ENCODE measurements at regions not wholly inside any gene's neighbourhood (a gene's known extent, or its start where the extent isn't known, plus 50 kb on each side); places are given as distances from the start of the nearest gene placed in this dataset.

GRCh38 chr17:63349478-63350000 is 96.6 kb downstream of the CYB561 start:
- no peak for DNase-seq

- DNase-seq = no peak
Observed at GRCh38 chr17:63350364-63350763, 95.7 kb downstream of the CYB561 start.

- no peak for DNase-seq
Observed at GRCh38 chr17:63354256-63354655, 91.8 kb downstream of the CYB561 start.

GRCh38 chr17:63356337-63356757 is 89.8 kb downstream of the CYB561 start:
- DNase-seq = no peak

GRCh38 chr17:63358111-63358839 is 87.8 kb downstream of the CYB561 start:
- DNase-seq = no peak

- no peak for DNase-seq
Observed at GRCh38 chr17:63358956-63359355, 87.2 kb downstream of the CYB561 start.

DNA sequence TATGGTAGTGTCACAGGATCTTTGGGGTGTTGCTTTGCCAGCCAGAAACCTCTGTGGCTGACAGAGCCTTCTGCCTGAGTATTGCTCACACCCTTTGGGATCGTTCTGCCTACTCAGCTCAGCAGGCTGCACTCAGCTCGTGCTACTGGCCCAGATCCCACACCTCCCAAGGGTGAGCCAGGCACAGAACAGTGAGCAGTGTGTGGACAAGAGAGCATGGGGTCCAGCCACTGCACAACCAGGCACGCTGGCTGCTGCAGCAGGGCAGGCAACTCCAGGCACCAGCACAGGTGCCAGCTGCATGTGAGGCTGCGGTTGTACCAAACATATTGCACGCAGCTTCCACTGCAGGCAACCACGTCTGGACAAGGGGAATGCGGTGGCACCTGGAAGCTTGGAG is 84.9 kb downstream of the CYB561 start:
- DNase-seq = no peak

DNA sequence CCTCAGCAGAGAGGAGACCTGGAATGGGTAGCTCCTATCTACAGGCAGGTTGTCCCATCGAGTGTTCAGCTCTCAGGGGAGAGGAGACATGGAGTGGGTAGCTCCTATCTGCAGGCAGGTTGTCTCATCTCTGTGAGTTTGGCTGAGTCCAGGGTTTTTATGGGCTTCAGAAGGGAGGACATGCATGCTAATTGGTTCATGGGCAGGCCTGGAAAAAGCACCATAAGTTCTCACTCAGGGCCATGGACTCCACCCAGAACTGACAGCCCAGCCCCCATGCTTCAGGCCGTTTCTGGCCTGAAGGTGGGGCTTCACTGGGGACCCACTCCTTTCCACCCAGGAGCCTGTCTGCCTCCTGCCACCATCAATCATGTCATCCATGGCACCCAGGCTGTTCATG is 84.0 kb downstream of the CYB561 start:
- DNase-seq = no peak

DNA sequence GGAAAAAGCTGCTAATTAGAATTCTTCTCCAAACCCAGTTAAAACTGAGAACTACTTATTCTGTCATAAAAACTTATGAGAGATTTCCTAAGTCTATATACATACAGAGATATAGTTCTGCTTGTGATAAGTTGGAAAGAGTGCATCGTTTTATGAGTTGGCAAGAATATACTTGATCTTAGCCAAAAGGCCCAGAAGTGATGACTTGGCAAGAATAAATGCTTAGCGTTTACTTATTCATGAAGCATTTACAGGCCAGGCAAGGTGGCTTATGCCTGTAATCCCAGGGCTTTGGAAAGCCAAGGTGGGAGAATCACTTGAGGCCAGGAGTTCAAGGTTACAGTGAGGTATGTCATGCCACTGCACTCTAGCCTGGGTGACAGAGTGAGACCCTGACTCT is 81.7 kb downstream of the CYB561 start:
- DNase-seq = no peak

- no peak for DNase-seq
Observed at GRCh38 chr17:63364944-63365343, 81.2 kb downstream of the CYB561 start.

GRCh38 chr17:63365366-63366240 is 80.5 kb downstream of the CYB561 start:
- no peak for DNase-seq

- DNase-seq = no peak
Observed at GRCh38 chr17:63366241-63366566, 79.9 kb downstream of the CYB561 start.

GRCh38 chr17:63369233-63369632 is 76.9 kb downstream of the CYB561 start:
- no peak for DNase-seq

GRCh38 chr17:63370696-63371095 is 75.4 kb downstream of the CYB561 start:
- no peak for DNase-seq

DNA sequence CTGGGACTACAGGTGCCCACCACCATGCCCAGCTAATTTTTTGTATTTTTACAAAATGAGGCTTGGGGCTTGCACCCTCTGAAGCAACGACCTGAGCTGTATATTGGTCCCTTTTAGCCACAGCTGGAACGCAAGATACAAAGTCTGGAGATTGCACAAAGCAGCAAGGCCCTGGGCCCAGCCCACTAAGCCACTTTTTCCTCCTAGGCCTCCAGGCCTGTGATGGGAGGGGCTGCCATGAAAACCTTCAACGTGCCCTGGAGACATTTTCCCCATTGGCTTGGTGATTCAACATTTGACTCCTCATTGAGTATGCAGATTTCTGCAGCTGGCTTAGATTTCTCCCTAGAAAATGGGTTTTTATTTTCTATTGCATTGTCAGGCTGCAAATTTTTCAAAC is 69.2 kb downstream of the CYB561 start:
- no peak for DNase-seq

DNA sequence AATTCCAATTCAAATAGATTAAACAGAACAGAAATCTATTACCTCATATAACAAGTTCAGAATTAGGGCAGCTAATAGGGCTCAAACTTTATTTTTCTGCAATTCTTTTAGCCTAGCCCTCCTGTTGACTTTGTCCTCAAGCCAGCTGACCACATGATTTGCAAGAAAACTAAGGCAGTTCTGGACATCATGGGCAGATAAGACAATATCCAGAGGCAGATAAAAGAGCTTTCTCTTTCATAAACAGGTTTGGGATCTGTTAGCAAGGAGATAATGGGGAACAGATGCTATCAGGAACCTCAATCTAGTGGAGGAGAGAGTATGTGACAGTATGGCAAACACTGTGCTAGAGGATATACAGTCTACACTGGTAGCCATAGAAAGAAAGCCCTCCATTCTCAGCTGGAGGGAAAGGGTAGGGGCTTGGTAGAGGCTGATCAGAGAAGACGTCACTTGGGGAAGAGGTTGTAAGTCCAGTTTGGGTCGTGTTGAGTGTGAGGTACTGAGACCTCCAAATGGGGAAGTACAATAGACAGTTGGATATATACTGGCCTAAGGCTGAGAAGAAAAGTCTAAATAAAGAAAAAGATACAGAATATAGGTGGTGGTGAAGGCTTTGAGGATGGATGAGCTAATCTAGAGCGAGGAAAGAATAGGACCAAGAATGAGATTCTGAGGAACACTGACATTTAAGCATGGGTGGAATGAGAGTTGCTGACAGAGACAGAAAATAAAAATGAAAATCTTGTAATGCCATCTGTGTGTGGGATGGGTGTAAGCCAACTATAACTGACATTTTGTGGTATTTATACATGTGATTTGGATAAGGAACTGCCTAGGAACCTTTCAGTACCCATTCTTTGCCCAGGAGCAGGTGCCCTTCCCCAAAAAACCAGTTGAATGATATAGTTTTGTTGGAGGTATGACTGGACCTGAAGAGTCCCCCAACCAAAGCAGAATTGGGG is 67.4 kb downstream of the CYB561 start:
- DNase-seq = no peak

DNA sequence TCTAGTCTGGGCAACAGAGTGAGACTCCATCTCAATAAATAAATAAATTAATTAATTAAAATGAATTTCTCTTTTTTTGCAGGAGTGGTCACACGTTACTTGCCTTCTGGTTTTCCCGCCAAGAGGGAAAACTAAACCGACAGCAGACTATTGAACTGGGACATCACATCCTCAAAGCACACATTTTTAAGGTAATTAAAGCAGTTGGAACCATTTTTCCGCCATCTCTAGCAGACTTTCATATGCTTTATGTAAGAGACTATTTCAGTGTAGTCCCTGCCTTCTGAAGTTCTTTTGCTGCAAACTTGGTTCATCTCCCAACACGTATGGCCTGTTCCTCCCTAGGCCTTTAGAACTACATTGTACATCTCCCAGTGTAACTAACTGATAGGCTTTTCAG is 66.5 kb downstream of the CYB561 start:
- DNase-seq = no peak

GRCh38 chr17:63381101-63381729 is 64.9 kb downstream of the CYB561 start:
- no peak for DNase-seq

- no peak for DNase-seq
Observed at GRCh38 chr17:63382136-63382535, 64.0 kb downstream of the CYB561 start.
